DMS53 treated with DMSO at 0.1 percent for 48 hours (cell line): ENCODE measurements at regions not wholly inside any gene's neighbourhood (a gene's known extent, or its start where the extent isn't known, plus 50 kb on each side); places are given as distances from the start of the nearest gene placed in this dataset.

Source experiments
- DNase-seq: peaks from one replicate; lab custom pipeline; 2025; ENCODE audit not compliant: unreplicated experiment; lab: John Stamatoyannopoulos, UW

- no peak for DNase-seq
Measured at GRCh38 chr2:150110548-150110947, 376.9 kb downstream of the RND3 start.

GRCh38 chr2:150109912-150110311 lies 377.6 kb downstream of the RND3 start:
- DNase-seq: no peak

GRCh38 chr2:150109028-150109427 lies 378.4 kb downstream of the RND3 start:
- no peak for DNase-seq

- no peak for DNase-seq
Measured at GRCh38 chr2:150107816-150108215, 379.7 kb downstream of the RND3 start.

GRCh38 chr2:150107170-150107569 lies 380.3 kb downstream of the RND3 start:
- no peak for DNase-seq

GRCh38 chr2:150101947-150102346 lies 385.5 kb downstream of the RND3 start:
- DNase-seq: no peak

- DNase-seq: no peak
Measured at GRCh38 chr2:150100834-150101233, 386.6 kb downstream of the RND3 start.

- DNase-seq: no peak
Measured at GRCh38 chr2:150100336-150100735, 387.1 kb downstream of the RND3 start.

- DNase-seq: no peak
Measured at GRCh38 chr2:150099805-150100204, 387.7 kb downstream of the RND3 start.

- no peak for DNase-seq
Measured at GRCh38 chr2:150097901-150098531, 389.5 kb downstream of the RND3 start.

- no peak for DNase-seq
Measured at GRCh38 chr2:150097402-150097801, 390.1 kb downstream of the RND3 start.

- DNase-seq: no peak
Measured at GRCh38 chr2:150095361-150096095, 391.9 kb downstream of the RND3 start.

- DNase-seq: no peak
Measured at GRCh38 chr2:150091846-150092245, 395.6 kb downstream of the RND3 start.

- DNase-seq: no peak
Measured at GRCh38 chr2:150090031-150090430, 397.4 kb downstream of the RND3 start.

GRCh38 chr2:150088538-150088937 lies 398.9 kb downstream of the RND3 start:
- DNase-seq: no peak

GRCh38 chr2:150085478-150085877 lies 402.0 kb downstream of the RND3 start:
- DNase-seq: no peak

- no peak for DNase-seq
Measured at GRCh38 chr2:150081775-150082481, 405.5 kb downstream of the RND3 start.

- no peak for DNase-seq
Measured at GRCh38 chr2:150076281-150076680, 411.2 kb downstream of the RND3 start.

GRCh38 chr2:150075831-150076230 lies 411.6 kb downstream of the RND3 start:
- DNase-seq: no peak

- DNase-seq: no peak
Measured at GRCh38 chr2:150066490-150066889, 421.0 kb downstream of the RND3 start.

- no peak for DNase-seq
Measured at GRCh38 chr2:150063931-150064548, 423.4 kb downstream of the RND3 start.

GRCh38 chr2:150063432-150063889 lies 424.0 kb downstream of the RND3 start:
- DNase-seq: no peak
